ENCODE measurements at regions not wholly inside any gene's neighbourhood (a gene's known extent, or its start where the extent isn't known, plus 50 kb on each side); places are given as distances from the start of the nearest gene placed in this dataset.

DNA sequence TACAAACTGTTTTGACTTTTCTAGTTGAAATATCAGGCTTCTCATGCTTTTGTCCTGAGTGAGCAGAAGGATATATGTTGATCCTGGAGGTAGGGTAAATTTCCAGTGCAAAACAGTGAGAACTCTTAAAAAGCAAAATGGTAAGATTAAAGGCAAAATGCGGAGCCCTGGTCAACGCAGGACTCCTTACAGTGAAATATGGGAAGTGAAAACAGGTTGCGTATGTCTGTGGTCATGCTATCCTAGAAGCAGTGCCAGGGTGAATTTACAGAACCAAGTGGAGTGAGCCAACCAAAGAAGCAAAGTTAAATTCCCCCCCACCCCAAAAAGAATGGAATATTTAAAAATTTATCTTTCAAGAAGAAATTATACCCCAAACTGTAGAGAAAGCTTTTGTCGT is 256.4 kb downstream of the NR2F2 start:
- H3K4me2 ChIP-seq (ENCODE audit: low read depth, low read length), result no peak overlapping the region
- DNase-seq (no peak), ATAC-seq (ENCODE audit: low read depth) (no peak)
- ChIA-PET CTCF (no interaction called here), POLR2A (ENCODE audit: unreplicated experiment) (no interaction called here)
- H2BK15ac ChIP-seq (ENCODE audit: low read depth, low read length), result no peak overlapping the region
- H3K4me3 ChIP-seq (ENCODE audit: insufficient read depth, low read depth, low read length), result no peak overlapping the region
- no peaks in the 10 kb centered on the region for H3K9me1 ChIP-seq (ENCODE audit: insufficient read depth, low read length)
- no CpG with 5 or more reads among the region's 4 CpGs for WGBS, 2 experiments (ENCODE audit: extremely low coverage in 2 of 2, insufficient read length in 1 of 2)
- H3K18ac ChIP-seq (ENCODE audit: low read depth, low read length), result no peak overlapping the region
- H3K9ac ChIP-seq (ENCODE audit: low read depth, low read length), result no peak overlapping the region
- H2AK9ac ChIP-seq (replicated peaks; ENCODE audit: low read depth, low read length, poor library complexity), result no peak overlapping the region
- H2BK120ac ChIP-seq (ENCODE audit: low read depth, low read length), result no peak overlapping the region
- no peaks in the 10 kb centered on the region for H3K4me1 ChIP-seq (ENCODE audit: control insufficient read depth, insufficient read depth, low read length)
- intact Hi-C loops (cut with micrococcal nuclease), result loop anchor here (10.0 kb wide), 1 partner anchor 1562 kb away; no protein-coding TSS in a partner anchor
- H3K14ac ChIP-seq (replicated peaks; ENCODE audit: low read depth, low read length), result no peak overlapping the region
- dilution Hi-C loops (cut with HindIII; ENCODE audit: low sequenced_read_pairs, unreplicated experiment), result no loop called here
- no peak overlapping the region for H3K56ac ChIP-seq (ENCODE audit: extremely low read depth, insufficient read depth, low read length)
- no TSS peak for BruUV-seq (replicated peaks)
- H2BK5ac ChIP-seq (ENCODE audit: low read depth, low read length, poor library complexity, severe bottlenecking), result no peak overlapping the region
- H3K36me3 ChIP-seq (ENCODE audit: control insufficient read depth, insufficient read depth, low read length), result no peaks in the 10 kb centered on the region
- TF ChIP-seq POLR2A (IDR thresholded peaks at IDR 0.05; ENCODE audit: low read depth, low read length), result no peak
- TF ChIP-seq BHLHE40 (IDR thresholded peaks at IDR 0.05; ENCODE audit: low read depth, low read length), result no peak
- no peak for TF ChIP-seq MAFK (IDR thresholded peaks at IDR 0.05; ENCODE audit: low read depth, low read length)
- TF ChIP-seq NFE2L2 (IDR thresholded peaks at IDR 0.05; ENCODE audit: low read depth, low read length), result no peak
- TF ChIP-seq CTCF (conservative IDR thresholded peaks at IDR 0.05; ENCODE audit: low read depth, low read length), result no peak
- no peak for TF ChIP-seq CHD1 (IDR thresholded peaks at IDR 0.05; ENCODE audit: low read depth, low read length)
- no peak for TF ChIP-seq FOS (IDR thresholded peaks at IDR 0.05; ENCODE audit: low read depth, low read length)
- no peak for TF ChIP-seq CEBPB (IDR thresholded peaks at IDR 0.05; ENCODE audit: low read depth, low read length)
- no peaks in the 10 kb centered on the region for H4K20me1 ChIP-seq (ENCODE audit: insufficient read depth, low read length)
- H2AK5ac ChIP-seq (ENCODE audit: low read depth, low read length), result no peak overlapping the region
- H3K79me1 ChIP-seq (ENCODE audit: low read depth in 1 of 2, low read length in 2 of 2), result no peaks in the 10 kb centered on the region
- no peak overlapping the region for H4K91ac ChIP-seq (ENCODE audit: insufficient read depth, low read depth, low read length)
- no peaks in the 10 kb centered on the region for H3K9me3 ChIP-seq (ENCODE audit: control insufficient read depth, insufficient read depth, low read length)
- no peak overlapping the region for H4K8ac ChIP-seq (ENCODE audit: low read depth in 2 of 2, low read length in 2 of 2)
- H2AFZ ChIP-seq (replicated peaks; ENCODE audit: low read length, poor library complexity), result no peak overlapping the region
- in situ Hi-C loops (cut with MboI; ENCODE audit: low sequenced_read_pairs), result no loop called here
- H3K23ac ChIP-seq (ENCODE audit: low read depth, low read length), result no peak overlapping the region
- H2BK20ac ChIP-seq (ENCODE audit: low read depth, low read length), result no peak overlapping the region
- no peaks in the 10 kb centered on the region; the same call in 1 of the 2 replicates for H3K27me3 ChIP-seq (ENCODE audit: control insufficient read depth, insufficient read depth, low read length)
- H4K5ac ChIP-seq (ENCODE audit: low read depth, low read length), result no peak overlapping the region
- no peak overlapping the region for H3K27ac ChIP-seq (ENCODE audit: insufficient read depth, low read length)
- no peak overlapping the region for H3K4ac ChIP-seq (ENCODE audit: low read depth, low read length)

Measured in IMR-90 (cell line).